K562 (cell line): ENCODE measurements at regions not wholly inside any gene's neighbourhood (a gene's known extent, or its start where the extent isn't known, plus 50 kb on each side); places are given as distances from the start of the nearest gene placed in this dataset.

Experiments used
- ARHGAP35 ChIP-seq: fragments of 450-650 bp; IDR thresholded peaks from 2 replicates; pipeline ENCODE4 v1.6.1; 2018; ENCODE audit not compliant: partially characterized antibody
- DPF2 ChIP-seq: fragments of 450-650 bp; IDR thresholded peaks from 2 replicates; pipeline ENCODE4 v1.6.1; 2016
- GATAD2A ChIP-seq: fragments of 450-650 bp; IDR thresholded peaks from 2 replicates; pipeline ENCODE4 v1.6.1; 2017
- JUNB ChIP-seq: fragments of 450-650 bp; formaldehyde crosslinking; conservative IDR thresholded peaks from 2 replicates; pipeline ENCODE4 v1.4.0; 2020; ENCODE audit warnings: mild to moderate bottlenecking
- JUND ChIP-seq, 2 experiments: IDR thresholded peaks; 2 replicates in 1 of 2; 3 replicates in 1 of 2; pipeline ENCODE4 v1.6.1; 2011; ENCODE audit warnings: borderline replicate concordance in 2 of 2, low read depth in 2 of 2, low read length in 2 of 2, improper control_type of control experiment in 1 of 2, missing biosample characterization in 1 of 2, missing genetic modification characterization in 1 of 2, missing genetic modification reagents in 1 of 2
- KAT2B ChIP-seq: IDR thresholded peaks from one replicate; pipeline ENCODE4 v1.6.1; 2012; ENCODE audit warnings: low read depth, mild to moderate bottlenecking, control low read depth, inconsistent platforms, low read length, moderate library complexity
- NCOA2 ChIP-seq, 2 experiments: fragments of 450-650 bp; IDR thresholded peaks; 2 replicates each; pipeline ENCODE4 v1.6.1; 2018; ENCODE audit warnings: mild to moderate bottlenecking in 2 of 2, moderate library complexity in 1 of 2; ENCODE audit not compliant: partially characterized antibody in 2 of 2
- STAT6 ChIP-seq: sonication (generic); formaldehyde crosslinking; IDR thresholded peaks from 2 replicates; pipeline ENCODE4 v1.8.1; 2023; ENCODE audit warnings: mild to moderate bottlenecking, missing genetic modification reagents
- ZBTB40 ChIP-seq, 2 experiments: fragments of 450-650 bp in 1 of 2; sonication (generic) in 1 of 2; formaldehyde crosslinking in 1 of 2; IDR thresholded peaks; 2 replicates each; pipeline versions ENCODE4 v1.7.1 to v1.9.0; 2016 to 2022; ENCODE audit warnings: inconsistent platforms in 1 of 2, mild to moderate bottlenecking in 1 of 2, missing genetic modification reagents in 1 of 2
- ZNF76 ChIP-seq: fragments of 250-450 bp; sonication (Bioruptor Pico); IDR thresholded peaks from 2 replicates; pipeline ENCODE4 v1.4.0; 2020; ENCODE audit warnings: mild to moderate bottlenecking, moderate library complexity, borderline replicate concordance
- TF ChIP-seq, protein P1 (sequence below): fragments of 250-450 bp; sonication (Bioruptor Pico); IDR thresholded peaks from 2 replicates; pipeline ENCODE4 v1.4.0; 2020; ENCODE audit warnings: mild to moderate bottlenecking

DNA sequence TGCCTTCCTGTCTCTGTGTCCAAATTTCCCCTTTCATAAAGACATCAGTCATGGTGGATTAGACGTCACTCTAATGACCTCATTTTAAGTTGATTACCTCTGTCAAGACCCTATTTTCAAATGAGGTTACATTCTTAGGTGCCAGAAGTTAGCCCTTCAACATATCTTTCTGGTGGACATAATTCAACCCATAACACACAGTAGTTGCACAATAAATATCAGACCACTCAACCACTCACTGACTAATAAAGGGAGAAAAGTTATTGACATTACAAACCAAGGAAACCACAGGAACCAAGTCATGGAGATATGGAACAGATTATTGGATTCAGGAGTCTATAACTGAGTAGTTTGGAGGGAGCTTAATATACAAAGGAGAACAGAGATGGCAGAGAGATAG, 377.4 kb upstream of the ACVR2A start:
- TF ChIP-seq KAT2B (no peak), NCOA2 (IDR thresholded peaks at IDR 0.05; ENCODE audit: partially characterized antibody in 2 of 2) (no peak), ZBTB40 (IDR thresholded peaks at IDR 0.05) (no peak), ZBTB40 (CRISPR knock-in tag; IDR thresholded peaks at IDR 0.05) (no peak), DPF2 (no peak), JUNB (CRISPR knock-in tag) (no peak), JUND (IDR thresholded peaks at IDR 0.05; ENCODE audit: borderline replicate concordance, low read depth, low read length) (no peak), JUND (tag; IDR thresholded peaks at IDR 0.05; ENCODE audit: borderline replicate concordance, low read depth, low read length) (no peak), ARHGAP35 (no peak), ZNF76 (no peak), GATAD2A (no peak), STAT6 (CRISPR knock-in tag) (no peak)
- TF ChIP-seq, protein P1, sequence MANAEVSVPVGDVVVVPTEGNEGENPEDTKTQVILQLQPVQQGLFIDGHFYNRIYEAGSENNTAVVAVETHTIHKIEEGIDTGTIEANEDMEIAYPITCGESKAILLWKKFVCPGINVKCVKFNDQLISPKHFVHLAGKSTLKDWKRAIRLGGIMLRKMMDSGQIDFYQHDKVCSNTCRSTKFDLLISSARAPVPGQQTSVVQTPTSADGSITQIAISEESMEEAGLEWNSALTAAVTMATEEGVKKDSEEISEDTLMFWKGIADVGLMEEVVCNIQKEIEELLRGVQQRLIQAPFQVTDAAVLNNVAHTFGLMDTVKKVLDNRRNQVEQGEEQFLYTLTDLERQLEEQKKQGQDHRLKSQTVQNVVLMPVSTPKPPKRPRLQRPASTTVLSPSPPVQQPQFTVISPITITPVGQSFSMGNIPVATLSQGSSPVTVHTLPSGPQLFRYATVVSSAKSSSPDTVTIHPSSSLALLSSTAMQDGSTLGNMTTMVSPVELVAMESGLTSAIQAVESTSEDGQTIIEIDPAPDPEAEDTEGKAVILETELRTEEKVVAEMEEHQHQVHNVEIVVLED, result no peak
